ENCODE measurements at regions not wholly inside any gene's neighbourhood (a gene's known extent, or its start where the extent isn't known, plus 50 kb on each side); places are given as distances from the start of the nearest gene placed in this dataset.

DNA sequence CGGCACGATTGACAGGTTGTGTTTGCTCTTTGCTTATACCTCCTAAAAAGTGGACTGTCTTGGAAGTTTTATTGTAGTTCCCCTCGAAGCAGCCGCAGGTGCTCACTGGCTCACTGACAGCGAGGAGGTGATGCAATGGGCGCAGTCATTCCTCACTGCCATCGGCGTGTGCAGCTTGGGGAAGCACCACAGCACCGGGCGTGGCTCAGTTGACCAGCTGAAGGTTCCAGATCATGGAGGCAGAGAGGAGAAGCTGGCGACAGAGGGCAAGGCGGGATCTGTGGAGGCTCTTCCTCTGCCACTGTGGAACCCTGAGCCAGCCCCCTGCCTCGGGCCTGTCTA is 72.1 kb upstream of the TNRC6C start:
- H3K9ac ChIP-seq (replicated peaks in 1 of 4; ENCODE audit: extremely low read depth in 1 of 4, low read depth in 3 of 4, low read length in 3 of 4) = no peak overlapping the region
- no peak overlapping the region for H3K14ac ChIP-seq (ENCODE audit: insufficient read length)
- no peak overlapping the region for H2BK5ac ChIP-seq (ENCODE audit: low read depth, low read length)
- H2AK5ac ChIP-seq (ENCODE audit: low read depth, low read length) = no peak overlapping the region
- H3K56ac ChIP-seq (replicated peaks; ENCODE audit: insufficient read length, low read depth, low read length) = no peak overlapping the region
- no peak overlapping the region for H3K4ac ChIP-seq (replicated peaks; ENCODE audit: insufficient read length, low read depth, low read length)
- ChIA-PET POLR2A (ENCODE audit: partially characterized antibody) (interaction anchor here (0.6 to 1.6 kb wide), 4 partner anchors 12 to 154 kb away, joined by 3 to 4 read pairs (median 3); partner anchors contain the start of gene TNRC6C), CTCF (ENCODE audit: partially characterized antibody) (interaction anchor here (1.1 to 13.7 kb wide), 4 partner anchors 9 to 130 kb away, joined by 4 to 147 read pairs (median 6); no protein-coding TSS in a partner anchor)
- no peak overlapping the region for H3K4me2 ChIP-seq (ENCODE audit: insufficient read depth in 1 of 2, low read depth in 2 of 2, low read length in 2 of 2)
- H2BK120ac ChIP-seq (replicated peaks; ENCODE audit: low read depth, low read length) = no peak overlapping the region
- peak overlapping the region; percentile 16; the same call in 1 of the 2 replicates for H2BK20ac ChIP-seq (ENCODE audit: low read length)
- no peaks in the 10 kb centered on the region for H3K79me2 ChIP-seq (ENCODE audit: control insufficient read depth in 1 of 2, insufficient read depth in 2 of 2, low read length in 2 of 2)
- H4K5ac ChIP-seq (ENCODE audit: insufficient read length, low read depth, low read length) = no peak overlapping the region
- peaks cover 0 to 2% of the 10 kb centered on the region in 2 experiments for H4K20me1 ChIP-seq (replicated peaks in 1 of 2; ENCODE audit: control insufficient read depth in 1 of 2, insufficient read depth in 2 of 2, low read length in 2 of 2)
- peaks cover 7 to 30% (median 22%) of the 10 kb centered on the region in 4 experiments; a peak in 6 of 7 replicates for H3K27me3 ChIP-seq (replicated peaks in 1 of 4; ENCODE audit: control insufficient read depth in 3 of 4, extremely low read depth in 1 of 4, insufficient read depth in 3 of 4, low read length in 3 of 4)
- DNase-seq (ENCODE audit: low read depth in 1 of 2, low spot score in 2 of 2) (no peak), FAIRE-seq (no peak)
- 87% methylated on average over 12 of the region's 13 CpGs; no CpG with 5 or more reads in 1 of the 2 experiments for WGBS, 2 experiments (ENCODE audit: extremely low coverage in 1 of 2, insufficient coverage in 1 of 2, insufficient read length in 1 of 2, insufficient replicate concordance in 2 of 2, low coverage in 1 of 2, low lambda C conversion rate in 2 of 2, missing lambda C conversion rate in 1 of 2)
- TF ChIP-seq, protein P1, sequence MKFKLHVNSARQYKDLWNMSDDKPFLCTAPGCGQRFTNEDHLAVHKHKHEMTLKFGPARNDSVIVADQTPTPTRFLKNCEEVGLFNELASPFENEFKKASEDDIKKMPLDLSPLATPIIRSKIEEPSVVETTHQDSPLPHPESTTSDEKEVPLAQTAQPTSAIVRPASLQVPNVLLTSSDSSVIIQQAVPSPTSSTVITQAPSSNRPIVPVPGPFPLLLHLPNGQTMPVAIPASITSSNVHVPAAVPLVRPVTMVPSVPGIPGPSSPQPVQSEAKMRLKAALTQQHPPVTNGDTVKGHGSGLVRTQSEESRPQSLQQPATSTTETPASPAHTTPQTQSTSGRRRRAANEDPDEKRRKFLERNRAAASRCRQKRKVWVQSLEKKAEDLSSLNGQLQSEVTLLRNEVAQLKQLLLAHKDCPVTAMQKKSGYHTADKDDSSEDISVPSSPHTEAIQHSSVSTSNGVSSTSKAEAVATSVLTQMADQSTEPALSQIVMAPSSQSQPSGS (IDR thresholded peaks at IDR 0.05; ENCODE audit: low read length) = no peak
- TF ChIP-seq CEBPB (IDR thresholded peaks at IDR 0.05; ENCODE audit: low read depth, low read length) = peak; percentile 66
- TF ChIP-seq GABPA (IDR thresholded peaks at IDR 0.05; ENCODE audit: borderline replicate concordance, insufficient read depth, low read length) = no peak
- no peak overlapping the region for H4K8ac ChIP-seq (ENCODE audit: extremely low read depth, insufficient read depth, low read length)
- no peak overlapping the region for H3K4me3 ChIP-seq (ENCODE audit: extremely low read depth in 1 of 4, insufficient read depth in 2 of 4, low read depth in 3 of 4, low read length in 4 of 4)
- no peak overlapping the region for H2BK15ac ChIP-seq (ENCODE audit: low read length)
- peaks cover 0 to 22% (median 12%) of the 10 kb centered on the region in 4 experiments; a peak in 6 of 7 replicates for H3K4me1 ChIP-seq (replicated peaks in 1 of 4; ENCODE audit: control insufficient read depth in 3 of 4, insufficient read depth in 4 of 4, low read length in 3 of 4)
- H2AFZ ChIP-seq (ENCODE audit: low read length) = no peak overlapping the region
- H3K23ac ChIP-seq (ENCODE audit: insufficient read length) = no peak overlapping the region
- no peak overlapping the region for H3K27ac ChIP-seq (ENCODE audit: low read depth, low read length)
- H4K91ac ChIP-seq (replicated peaks; ENCODE audit: insufficient read length, low read length) = no peak overlapping the region
- H2BK12ac ChIP-seq (ENCODE audit: low read depth, low read length) = no peak overlapping the region; the same call in 1 of the 2 replicates
- H3K18ac ChIP-seq (ENCODE audit: extremely low read depth, low read length) = no peak overlapping the region
- H3K9me3 ChIP-seq (ENCODE audit: insufficient read depth in 2 of 2, low read depth in 1 of 2, low read length in 1 of 2) = no peaks in the 10 kb centered on the region
- H3K23me2 ChIP-seq (ENCODE audit: low read depth, low read length) = peaks cover 10% of the 10 kb centered on the region; the same call in 1 of the 2 replicates
- no peaks in the 10 kb centered on the region for H3K36me3 ChIP-seq (ENCODE audit: control insufficient read depth in 2 of 4, insufficient read depth in 4 of 4, low read length in 3 of 4)
- no peaks in the 10 kb centered on the region for H3K79me1 ChIP-seq (ENCODE audit: low read depth, low read length)
